SK-N-SH treated with all-trans-retinoic acid at 6 μM for 48 hours (cell line): ENCODE measurements at regions not wholly inside any gene's neighbourhood (a gene's known extent, or its start where the extent isn't known, plus 50 kb on each side); places are given as distances from the start of the nearest gene placed in this dataset.

Source experiments
- ATAC-seq: fragments of 200-7000 bp; cut with Tn5 transposase; 3 replicates; pipeline ENCODE4 v1.9.1; 2020; ENCODE audit warnings: mild to moderate bottlenecking, moderate library complexity
- ARNTL ChIP-seq: fragments of 450-650 bp; formaldehyde crosslinking; IDR thresholded peaks from 2 replicates; pipeline ENCODE4 v1.5.0; 2020; ENCODE audit warnings: low read depth, mild to moderate bottlenecking, moderate library complexity, borderline replicate concordance
- CREB5 ChIP-seq: fragments of 250-450 bp; sonication (Bioruptor Pico); IDR thresholded peaks from 2 replicates; pipeline ENCODE4 v1.5.1; 2020; ENCODE audit warnings: low read depth, mild to moderate bottlenecking, moderate library complexity
- CSDC2 ChIP-seq: fragments of 250-450 bp; sonication (Bioruptor Pico); IDR thresholded peaks from 2 replicates; pipeline ENCODE4 v1.5.0; 2020; ENCODE audit warnings: mild to moderate bottlenecking, moderate library complexity
- CSRNP3 ChIP-seq: fragments of 250-450 bp; sonication (Bioruptor Pico); IDR thresholded peaks from 2 replicates; pipeline ENCODE4 v1.5.1; 2021; ENCODE audit warnings: mild to moderate bottlenecking, moderate library complexity
- ESRRG ChIP-seq: fragments of 250-450 bp; sonication (Bioruptor Pico); IDR thresholded peaks from 2 replicates; pipeline ENCODE4 v1.6.1; 2021; ENCODE audit warnings: mild to moderate bottlenecking
- ISL1 ChIP-seq: fragments of 250-450 bp; sonication (Bioruptor Pico); IDR thresholded peaks from 2 replicates; pipeline ENCODE4 v2.1.2; 2022; ENCODE audit warnings: mild to moderate bottlenecking, moderate library complexity
- OSR1 ChIP-seq: fragments of 250-450 bp; sonication (Bioruptor Pico); IDR thresholded peaks from 2 replicates; pipeline ENCODE4 v1.8.0; 2022; ENCODE audit warnings: moderate library complexity, mild to moderate bottlenecking, inconsistent platforms
- PATZ1 ChIP-seq: fragments of 250-450 bp; sonication (Bioruptor Pico); IDR thresholded peaks from 2 replicates; pipeline ENCODE4 v1.8.0; 2020; ENCODE audit warnings: mild to moderate bottlenecking, moderate library complexity, borderline replicate concordance
- POU6F1 ChIP-seq: fragments of 250-450 bp; sonication (Bioruptor Pico); IDR thresholded peaks from 2 replicates; pipeline ENCODE4 v1.8.0; 2021; ENCODE audit warnings: low read depth, mild to moderate bottlenecking, moderate library complexity, borderline replicate concordance
- PPARA ChIP-seq: fragments of 250-450 bp; sonication (Bioruptor Pico); IDR thresholded peaks from 2 replicates; pipeline ENCODE4 v1.5.0; 2020; ENCODE audit warnings: mild to moderate bottlenecking, borderline replicate concordance
- RARB ChIP-seq: fragments of 250-450 bp; sonication (Bioruptor Pico); IDR thresholded peaks from 2 replicates; pipeline ENCODE4 v1.8.0; 2021; ENCODE audit warnings: mild to moderate bottlenecking, moderate library complexity
- TCF4 ChIP-seq: fragments of 250-450 bp; sonication (Bioruptor Pico); IDR thresholded peaks from 2 replicates; pipeline ENCODE4 v1.8.0; 2021; ENCODE audit warnings: mild to moderate bottlenecking, moderate library complexity, borderline replicate concordance
- TOX ChIP-seq: fragments of 250-450 bp; sonication (Bioruptor Pico); IDR thresholded peaks from 2 replicates; pipeline ENCODE4 v1.8.0; 2021; ENCODE audit warnings: mild to moderate bottlenecking, moderate library complexity, borderline replicate concordance
- TSHZ2 ChIP-seq: fragments of 250-450 bp; sonication (Bioruptor Pico); IDR thresholded peaks from 2 replicates; pipeline ENCODE4 v1.5.0; 2020; ENCODE audit warnings: mild to moderate bottlenecking, moderate library complexity
- ZFP3 ChIP-seq: fragments of 250-450 bp; sonication (Bioruptor Pico); IDR thresholded peaks from 2 replicates; pipeline ENCODE4 v1.5.0; 2020; ENCODE audit warnings: mild to moderate bottlenecking, moderate library complexity
- ZNF70 ChIP-seq: fragments of 450-650 bp; formaldehyde crosslinking; IDR thresholded peaks from 2 replicates; pipeline ENCODE4 v1.5.0; 2020; ENCODE audit warnings: mild to moderate bottlenecking, moderate library complexity
- ZNF8 ChIP-seq: fragments of 450-650 bp; formaldehyde crosslinking; IDR thresholded peaks from 2 replicates; pipeline ENCODE4 v1.5.0; 2020; ENCODE audit warnings: mild to moderate bottlenecking, moderate library complexity

GRCh38 chr20:6693178-6693807 is 74.2 kb upstream of the BMP2 start:
- ATAC-seq, result no peak
- TF ChIP-seq ESRRG, result no peak

GRCh38 chr20:6692566-6693173 is 74.8 kb upstream of the BMP2 start:
- ATAC-seq, result no peak
- TF ChIP-seq TSHZ2 (no peak), ESRRG (no peak), TCF4 (CRISPR knock-in tag) (no peak), TOX (CRISPR knock-in tag) (no peak), CREB5 (CRISPR knock-in tag) (no peak), ZNF70 (CRISPR knock-in tag) (no peak), ZFP3 (CRISPR knock-in tag) (no peak), CSDC2 (CRISPR knock-in tag) (no peak), RARB (CRISPR knock-in tag) (no peak), OSR1 (CRISPR knock-in tag) (no peak), PATZ1 (no peak), CSRNP3 (no peak)

- TF ChIP-seq OSR1 (CRISPR knock-in tag) (no peak), CSRNP3 (no peak), CSDC2 (CRISPR knock-in tag) (no peak), ARNTL (CRISPR knock-in tag) (no peak), PPARA (CRISPR knock-in tag) (no peak)
- TF ChIP-seq, all 23 proteins: peak for 0
- no peak for ATAC-seq
Measured at GRCh38 chr20:6691516-6691915, 76.0 kb upstream of the BMP2 start.

- no peak for ATAC-seq
- TF ChIP-seq TSHZ2 (no peak), POU6F1 (CRISPR knock-in tag) (no peak), RARB (CRISPR knock-in tag) (no peak), PPARA (CRISPR knock-in tag) (no peak), TOX (CRISPR knock-in tag) (no peak), OSR1 (CRISPR knock-in tag) (no peak), ZNF8 (CRISPR knock-in tag) (no peak), CSRNP3 (no peak), TCF4 (CRISPR knock-in tag) (no peak), ISL1 (CRISPR knock-in tag) (no peak), ESRRG (no peak), ZFP3 (CRISPR knock-in tag) (no peak)
Measured at GRCh38 chr20:6689339-6689973, 78.0 kb upstream of the BMP2 start.
